GM12878 (cell line): ENCODE measurements at regions not wholly inside any gene's neighbourhood (a gene's known extent, or its start where the extent isn't known, plus 50 kb on each side); places are given as distances from the start of the nearest gene placed in this dataset.

ENCODE experiments used
- ATAC-seq: fragments of 200-7000 bp; cut with Tn5 transposase; 3 replicates; pipeline ENCODE4 v1.9.1; 2020; ENCODE audit warnings: mild to moderate bottlenecking, moderate library complexity
- BruUV-seq: library from RNA; stranded (reverse); fragments of 400-500 nt; replicated peaks from 2 replicates; lab custom pipeline; 2021; lab: Mats Ljungman, UMichigan
- CTCF ChIA-PET: fragments of 300-600 bp; sonication (Branson Sonifier 250); formaldehyde crosslinking; extraction: SDS; loops from one replicate; lab custom pipeline; 2021; ENCODE audit warnings: inconsistent platforms; lab: Yijun Ruan, JAX
- POLR2A ChIA-PET: fragments of 350-600 bp; formaldehyde crosslinking; extraction: SDS; loops from one replicate; lab custom pipeline; 2021; ENCODE audit warnings: inconsistent platforms; lab: Charles Lee
- RAD21 ChIA-PET: fragments of 300-600 bp; sonication (Branson Sonifier 250); formaldehyde crosslinking; loops from one replicate; lab custom pipeline; 2023; ENCODE audit warnings: antibody characterized with exemption; ENCODE audit not compliant: unreplicated experiment; lab: Charles Lee
- SMC1A ChIA-PET: fragments of 300-600 bp; sonication (Branson Sonifier 250); formaldehyde crosslinking; loops from one replicate; lab custom pipeline; 2023; ENCODE audit not compliant: unreplicated experiment, uncharacterized antibody; lab: Charles Lee
- DNase-seq: peaks from one replicate; pipeline ENCODE4 v3.0.0-alpha.2; 2011; ENCODE audit warnings: low read depth, low spot score
- FAIRE-seq: peaks from 3 replicates; lab custom pipeline; 2011; peaks lifted over from hg19 to GRCh38; lab: Jason Lieb, UNC
- H2AFZ ChIP-seq: 2 replicates; pipeline ENCODE4 v1.6.0; 2011; ENCODE audit warnings: low read depth, low read length, control low read depth; ENCODE audit not compliant: control insufficient read depth
- H3K27ac ChIP-seq: 2 replicates; pipeline ENCODE4 v1.5.1; 2011; ENCODE audit warnings: control low read depth; ENCODE audit not compliant: control insufficient read depth, insufficient read depth
- H3K27me3 ChIP-seq, 2 experiments: replicated peaks in 1 of 2; 2 replicates each; pipeline versions ENCODE4 v1.6.0 to v1.6.1; 2011; ENCODE audit warnings: low read length in 1 of 2; ENCODE audit not compliant: control insufficient read depth in 2 of 2, insufficient read depth in 2 of 2
- H3K36me3 ChIP-seq, 2 experiments: 2 replicates each; pipeline ENCODE4 v1.5.1; 2011; ENCODE audit warnings: low read length in 1 of 2; ENCODE audit not compliant: control insufficient read depth in 2 of 2, insufficient read depth in 2 of 2
- H3K4me1 ChIP-seq: 2 replicates; pipeline ENCODE4 v1.6.1; 2011; ENCODE audit warnings: mild to moderate bottlenecking, low read length, moderate library complexity, mixed read lengths; ENCODE audit not compliant: control insufficient read depth, insufficient read depth
- H3K4me2 ChIP-seq: 2 replicates; pipeline ENCODE4 v1.6.0; 2011; ENCODE audit warnings: control low read depth; ENCODE audit not compliant: control insufficient read depth, insufficient read depth
- H3K4me3 ChIP-seq: fragments of 200-600 bp; sonication (generic); 2 replicates; pipeline ENCODE4 v1.5.1; 2016
- H3K79me2 ChIP-seq: 2 replicates; pipeline ENCODE4 v1.6.0; 2011; ENCODE audit warnings: low read length; ENCODE audit not compliant: control insufficient read depth, insufficient read depth
- H3K9ac ChIP-seq: 2 replicates; pipeline ENCODE4 v1.8.0; 2011; ENCODE audit warnings: low read length, control low read depth, mixed read lengths; ENCODE audit not compliant: control insufficient read depth, insufficient read depth
- H3K9me3 ChIP-seq: replicated peaks from 3 replicates; pipeline ENCODE4 v1.5.1; 2011; ENCODE audit warnings: mild to moderate bottlenecking, low read length; ENCODE audit not compliant: control insufficient read depth, insufficient read depth
- H4K20me1 ChIP-seq: 2 replicates; pipeline ENCODE4 v1.6.0; 2011; ENCODE audit not compliant: control insufficient read depth, insufficient read depth
- CTCF ChIP-seq, 3 experiments: IDR thresholded peaks in 2 of 3; conservative IDR thresholded peaks in 1 of 3; 2 replicates each; pipeline ENCODE4 v1.5.1; 2011; ENCODE audit warnings: low read depth in 3 of 3, low read length in 3 of 3, mild to moderate bottlenecking in 3 of 3, control low read depth in 2 of 3, moderate library complexity in 2 of 3, inconsistent platforms in 1 of 3, mixed read lengths in 1 of 3; ENCODE audit not compliant: control insufficient read depth in 2 of 3, insufficient read depth in 1 of 3; ENCODE audit errors: extremely low read depth in 1 of 3
- KDM1A ChIP-seq: fragments of 200-600 bp; sonication (generic); IDR thresholded peaks from 2 replicates; pipeline ENCODE4 v1.6.1; 2016; ENCODE audit warnings: borderline replicate concordance
- RAD21 ChIP-seq: IDR thresholded peaks from 2 replicates; pipeline ENCODE4 v1.6.1; 2011; ENCODE audit warnings: mild to moderate bottlenecking, low read depth, low read length, moderate library complexity; ENCODE audit not compliant: insufficient read depth
- RB1 ChIP-seq: fragments of 450-650 bp; formaldehyde crosslinking; IDR thresholded peaks from 2 replicates; pipeline ENCODE4 v1.6.1; 2017; ENCODE audit warnings: mild to moderate bottlenecking, borderline replicate concordance
- SMC3 ChIP-seq: IDR thresholded peaks from 2 replicates; pipeline ENCODE4 v1.6.1; 2011; ENCODE audit warnings: low read length, improper control_type of control experiment, borderline replicate concordance
- ZZZ3 ChIP-seq: IDR thresholded peaks from 2 replicates; pipeline ENCODE4 v1.6.1; 2011; ENCODE audit warnings: low read depth; ENCODE audit not compliant: control insufficient read depth, insufficient read length
- WGBS: methylation state at CpG from one replicate; pipeline ENCODE4 v1.1.6; 2016; ENCODE audit warnings: low lambda C conversion rate; ENCODE audit not compliant: insufficient replicate concordance, insufficient coverage; ENCODE audit errors: missing lambda C conversion rate; 5-methylcytosine and 5-hydroxymethylcytosine counted together
- in situ Hi-C: fragments of 300-500 bp; cut with MboI; formaldehyde crosslinking; loops from 9 replicates; pipeline ENCODE4 v1.14.3; 2018; ENCODE audit warnings: mixed read lengths
- intact Hi-C: fragments of 100-400 bp; cut with micrococcal nuclease; formaldehyde crosslinking; loops from one replicate; pipeline ENCODE4 v1.14.2; 2022; ENCODE audit not compliant: unreplicated experiment

DNA sequence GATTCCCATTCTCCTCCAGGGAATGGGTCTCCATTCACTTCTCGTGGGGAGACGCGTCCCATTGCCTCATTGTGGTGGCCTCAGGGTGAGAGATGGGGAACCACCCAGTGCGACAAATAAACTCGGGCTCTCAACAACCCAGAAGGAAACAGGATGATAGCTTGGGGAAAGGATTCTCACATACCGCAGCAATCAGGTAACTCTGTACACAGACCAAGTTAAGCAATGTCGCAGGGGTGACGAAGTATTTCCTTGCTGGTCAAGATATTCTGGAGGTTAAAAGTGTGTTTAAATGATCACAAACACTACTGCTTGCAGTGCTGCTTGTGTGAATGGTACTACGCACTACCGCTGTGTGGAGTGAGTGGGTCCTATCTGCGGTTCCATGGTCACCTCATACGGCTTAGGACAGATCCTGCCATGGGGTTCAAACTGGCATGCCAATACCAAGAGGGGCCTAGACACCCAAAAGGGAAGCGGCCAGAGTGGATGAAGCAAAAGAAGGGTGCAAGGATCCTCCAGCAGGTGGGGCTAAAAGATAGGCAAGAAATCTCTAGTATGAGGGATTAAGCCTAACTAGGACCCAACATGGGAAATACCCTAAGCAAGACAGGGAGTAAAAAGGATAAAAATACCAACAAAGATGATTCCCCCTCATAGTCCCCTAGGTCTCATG is 143.8 kb upstream of the TMEM106B start:
- ATAC-seq: peak; percentile 97
- BruUV-seq: no TSS peak
- Histone ChIP-seq H3K27me3 (no peaks in the 10 kb centered on the region), H3K4me1 (no peaks in the 10 kb centered on the region), H3K27ac (no peak overlapping the region), H3K4me3 (no peak overlapping the region), H3K9me3 (no peaks in the 10 kb centered on the region), H3K4me2 (no peak overlapping the region), H2AFZ (no peak overlapping the region), H3K36me3 (no peaks in the 10 kb centered on the region), H3K9ac (no peak overlapping the region), H3K79me2 (no peaks in the 10 kb centered on the region), H4K20me1 (no peaks in the 10 kb centered on the region)
- ChIA-PET POLR2A (no interaction called here), SMC1A (interaction anchor here (0.6 to 0.8 kb wide), 2 partner anchors 255 kb away, joined by 3 read pairs; no protein-coding TSS in a partner anchor), RAD21 (interaction anchor here (0.8 kb wide), 1 partner anchor 256 kb away, joined by 3 read pairs; no protein-coding TSS in a partner anchor), CTCF (interaction anchor here (0.7 to 2.7 kb wide), 4 partner anchors 19 to 423 kb away, joined by 3 to 10 read pairs (median 4); no protein-coding TSS in a partner anchor)
- DNase-seq: peak; percentile 5
- WGBS: 49% methylated on average over 13 of the region's 13 CpGs
- in situ Hi-C loops (loop anchor here (5.0 to 25.0 kb wide), 2 partner anchors 255 to 420 kb away; no protein-coding TSS in a partner anchor), intact Hi-C loops (loop anchor here (1.0 to 2.0 kb wide), 3 partner anchors 255 to 640 kb away; no protein-coding TSS in a partner anchor)
- no peak for FAIRE-seq
- TF ChIP-seq KDM1A: no peak
- TF ChIP-seq CTCF (IDR thresholded peaks at IDR 0.05 in 2 of 3, conservative IDR thresholded peaks at IDR 0.05 in 1 of 3; ENCODE audit: control insufficient read depth in 2 of 3, extremely low read depth in 1 of 3, insufficient read depth in 1 of 3, low read depth in 3 of 3, low read length in 3 of 3): peak; percentile 57 to 69 (median 67)
- 0 out of 2 replicates have a peak, but pooled peaks have one; percentile 55 for TF ChIP-seq RB1
- no peak for TF ChIP-seq ZZZ3
- peak; percentile 78; the same call in 1 of the 2 replicates for TF ChIP-seq SMC3
- peak; percentile 89 for TF ChIP-seq RAD21
